GM21360 (cell line): ENCODE measurements at regions not wholly inside any gene's neighbourhood (a gene's known extent, or its start where the extent isn't known, plus 50 kb on each side); places are given as distances from the start of the nearest gene placed in this dataset.

ENCODE experiments used
- ATAC-seq: cut with Tn5 transposase; IDR thresholded peaks from one replicate; pipeline ENCODE4 v1.9.1; 2021; ENCODE audit warnings: mild to moderate bottlenecking, moderate library complexity; ENCODE audit not compliant: unreplicated experiment

GRCh38 chr3:159593927-159594605, 394.6 kb upstream of the IL12A start:
- ATAC-seq = no peak

- no peak for ATAC-seq
These were observed 388.3 kb upstream of the IL12A start for GRCh38 chr3:159600291-159600690.

DNA sequence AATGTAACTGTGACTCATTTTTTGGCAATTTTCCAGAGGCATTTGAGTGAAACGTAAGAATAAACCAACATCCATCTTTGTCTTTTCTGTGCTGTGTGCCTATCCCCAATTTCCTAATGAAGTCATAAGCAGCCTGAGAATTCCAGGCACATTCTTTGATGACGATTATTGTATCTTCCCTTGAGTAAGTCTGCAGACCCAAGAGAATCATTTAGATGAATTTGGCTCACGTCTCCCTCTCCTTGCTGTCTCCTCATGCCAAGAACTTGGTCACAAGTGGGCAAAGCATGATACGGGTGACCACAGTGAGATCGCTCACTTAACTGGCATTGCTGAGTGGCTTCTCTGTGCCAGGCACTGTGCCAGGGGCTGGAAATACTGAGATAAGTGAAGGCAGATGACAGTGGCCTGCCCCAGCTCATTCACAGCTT, 384.5 kb upstream of the IL12A start:
- no peak for ATAC-seq

GRCh38 chr3:159605101-159605500, 383.5 kb upstream of the IL12A start:
- no peak for ATAC-seq

DNA sequence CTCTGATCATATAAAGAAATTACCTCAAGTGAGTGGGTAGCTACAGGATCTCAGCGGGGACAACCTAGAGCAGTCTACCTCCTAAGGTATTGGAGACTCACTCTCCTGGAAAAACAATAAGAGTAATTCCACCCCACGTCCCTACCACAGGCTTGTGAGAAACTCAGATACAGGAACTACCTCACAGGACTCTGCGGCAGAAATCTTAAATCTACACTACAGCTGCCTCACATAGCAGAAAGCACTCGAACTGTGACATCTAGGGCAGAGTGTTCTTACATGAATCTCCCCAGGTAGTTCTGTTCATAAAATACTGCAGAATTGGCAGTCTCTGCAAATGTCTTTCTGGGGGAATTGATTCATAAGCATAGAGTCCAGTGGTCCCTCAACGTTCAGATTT, 382.9 kb upstream of the IL12A start:
- no peak for ATAC-seq

GRCh38 chr3:159607856-159608255, 380.8 kb upstream of the IL12A start:
- ATAC-seq = no peak

DNA sequence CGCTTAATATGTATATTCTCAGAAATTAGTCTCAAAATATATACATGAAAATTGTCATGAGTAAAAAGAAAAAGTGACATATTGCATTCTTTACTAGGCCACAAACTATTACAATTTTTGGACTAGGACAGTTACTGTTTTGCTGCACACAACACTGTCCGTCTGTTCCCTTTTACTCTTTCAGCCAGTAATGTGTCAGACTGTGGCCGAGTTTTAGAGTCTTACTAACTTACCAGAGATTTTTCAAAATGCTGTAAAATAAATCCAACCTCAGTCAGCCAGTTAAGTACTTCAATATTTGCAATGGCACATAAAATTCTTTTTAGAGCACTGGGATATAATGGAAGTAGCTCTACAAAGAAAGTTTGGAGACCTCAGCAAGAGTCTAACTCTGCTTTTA, 380.3 kb upstream of the IL12A start:
- no peak for ATAC-seq

- ATAC-seq = no peak
These were observed 379.0 kb upstream of the IL12A start for GRCh38 chr3:159609625-159610024.

DNA sequence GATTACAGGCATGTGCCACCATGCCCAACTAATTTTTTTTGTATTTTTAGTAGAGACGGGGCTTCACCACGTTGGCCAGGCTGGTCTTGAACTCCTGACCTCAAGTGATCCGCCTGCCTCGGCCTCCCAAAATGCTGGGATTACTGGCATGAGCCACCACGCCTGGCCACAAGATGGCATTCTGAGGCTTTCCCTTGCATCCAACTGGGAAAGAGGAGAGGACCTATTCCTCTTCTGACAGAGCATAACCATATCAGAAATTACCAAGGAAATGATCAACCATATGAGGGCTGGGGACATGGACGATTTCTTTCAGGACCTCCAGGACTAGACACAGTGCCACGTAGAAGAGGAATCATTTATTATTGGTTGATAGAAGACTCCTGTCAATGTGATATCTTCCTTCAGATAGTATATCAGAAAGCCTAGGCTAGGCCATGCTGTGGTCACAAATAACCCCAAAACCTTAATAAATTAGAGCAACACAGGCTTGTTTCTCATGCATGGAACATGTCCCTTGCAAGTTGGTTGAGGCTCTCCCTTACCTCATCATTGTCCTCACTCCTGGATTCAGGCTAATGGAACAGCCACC, 372.3 kb upstream of the IL12A start:
- no peak for ATAC-seq

DNA sequence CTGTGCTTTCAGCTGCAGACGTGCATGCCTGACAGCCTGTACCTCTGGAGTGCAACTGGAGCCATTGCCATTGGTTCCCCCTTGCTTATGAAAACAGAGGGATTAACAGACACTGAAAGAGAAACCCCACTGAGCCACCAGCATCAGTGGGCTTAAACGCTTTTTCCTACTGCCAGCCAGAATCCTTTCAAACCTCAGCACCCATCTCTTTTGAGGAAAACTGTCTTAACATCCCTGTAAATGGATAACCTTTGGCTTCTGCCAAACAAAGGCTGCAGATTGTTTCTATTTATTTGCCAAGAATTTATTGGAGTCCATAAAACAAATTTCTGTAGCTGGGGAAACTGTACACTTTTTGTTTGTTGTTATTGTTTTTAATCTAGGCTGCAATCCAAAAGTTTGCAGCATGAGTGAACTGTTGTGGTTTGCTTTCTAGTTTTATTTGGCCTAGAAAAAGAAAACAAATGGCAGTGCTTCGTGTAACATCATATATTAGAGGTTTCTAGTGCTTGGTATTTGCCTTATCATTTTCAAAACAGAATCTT, 369.2 kb upstream of the IL12A start:
- ATAC-seq = no peak

- ATAC-seq = no peak
These were observed 368.4 kb upstream of the IL12A start for GRCh38 chr3:159620281-159620680.

DNA sequence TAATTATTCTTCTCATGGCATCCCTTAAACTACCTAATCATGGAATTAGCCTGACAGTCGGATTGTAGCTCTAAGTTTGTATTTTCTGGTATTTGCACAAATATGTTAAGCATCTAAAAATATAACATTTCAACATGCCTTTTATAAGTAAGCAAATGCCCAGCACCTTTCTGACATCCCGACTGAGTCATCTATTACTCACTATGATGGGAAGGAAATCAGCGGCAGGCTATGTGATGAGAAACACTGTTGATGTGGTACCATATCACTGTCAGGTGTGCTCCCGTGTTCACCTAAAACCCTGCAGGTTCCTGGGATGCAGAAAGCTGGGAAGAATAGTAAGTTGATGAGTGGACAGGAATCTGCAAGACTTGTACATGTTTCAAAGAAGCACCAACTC, 367.8 kb upstream of the IL12A start:
- no peak for ATAC-seq

DNA sequence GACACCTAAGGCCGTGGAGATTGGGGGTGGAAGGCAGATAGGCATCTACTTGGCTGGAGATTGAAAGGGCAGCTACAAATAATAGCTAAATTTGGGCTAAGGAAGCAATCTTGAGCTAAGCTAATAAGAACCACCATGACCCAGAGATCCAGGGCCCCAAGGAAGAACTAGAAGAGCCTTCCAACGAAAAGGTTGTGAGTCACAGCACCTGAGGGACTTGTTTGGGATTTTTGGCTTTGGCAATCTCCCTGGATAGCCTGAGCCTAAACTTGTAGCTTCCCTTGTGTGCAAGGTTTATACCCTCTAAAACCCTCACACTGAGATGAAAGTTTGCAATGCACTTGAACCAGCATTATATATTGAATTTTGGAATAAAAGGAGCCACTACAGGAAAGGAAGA, 364.0 kb upstream of the IL12A start:
- ATAC-seq = no peak

- no peak for ATAC-seq
These were observed 363.0 kb upstream of the IL12A start for GRCh38 chr3:159625594-159625993.

- no peak for ATAC-seq
These were observed 362.0 kb upstream of the IL12A start for GRCh38 chr3:159626598-159626997.

- no peak for ATAC-seq
These were observed 361.4 kb upstream of the IL12A start for GRCh38 chr3:159627229-159627628.

DNA sequence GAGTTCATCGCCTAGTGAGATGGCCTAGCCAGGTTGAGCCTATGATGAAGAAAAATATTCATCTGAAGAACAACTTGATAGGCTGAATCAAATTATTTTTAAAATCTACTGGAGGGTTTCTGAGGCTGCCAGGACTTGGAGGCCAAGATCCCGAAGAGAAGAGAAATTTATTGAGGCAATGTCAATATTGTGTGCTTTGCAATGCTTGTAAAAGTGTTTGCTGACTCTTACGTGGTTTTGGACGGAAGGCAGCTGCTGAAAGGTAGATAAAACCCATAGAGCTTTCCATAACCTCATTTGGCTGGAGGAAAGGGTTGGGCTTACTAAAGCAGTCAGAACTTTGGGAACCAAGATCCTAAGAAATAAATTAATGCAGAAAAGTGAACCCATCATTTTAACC, 361.0 kb upstream of the IL12A start:
- ATAC-seq = no peak

DNA sequence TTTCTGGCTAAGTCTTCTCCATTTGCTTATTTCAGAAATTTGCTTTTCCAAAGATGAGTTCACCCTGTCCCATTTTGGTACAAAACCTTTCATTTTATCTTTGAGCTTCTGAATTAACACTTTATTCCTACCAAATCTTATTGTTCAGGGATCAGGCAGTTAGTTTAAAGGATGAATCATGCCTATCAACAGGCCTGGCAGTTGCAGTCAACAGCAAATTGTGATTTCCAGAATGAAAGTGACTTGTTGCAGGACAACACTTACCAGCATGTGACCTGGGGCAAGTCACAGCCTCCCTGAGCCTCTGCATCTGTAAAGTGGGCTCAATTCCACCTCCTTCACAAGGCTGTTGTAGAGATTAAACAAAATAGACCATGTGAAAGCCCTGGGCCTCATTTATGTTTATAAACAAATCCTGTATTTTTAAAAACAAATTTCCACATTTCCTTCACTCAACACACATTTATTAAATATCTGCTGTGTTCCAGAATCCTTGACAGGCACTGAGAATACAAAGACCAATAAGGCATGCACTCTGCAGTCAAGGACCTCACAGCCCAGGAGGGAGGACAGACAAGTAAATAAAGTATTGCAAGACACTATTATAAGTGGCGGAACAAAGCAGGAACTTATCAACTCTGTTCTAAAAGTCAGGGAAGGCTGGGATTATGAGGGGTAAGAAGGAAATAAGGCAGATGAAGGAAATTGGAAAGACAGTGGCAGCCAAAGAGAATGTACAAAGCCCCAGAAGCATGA, 359.1 kb upstream of the IL12A start:
- no peak for ATAC-seq

DNA sequence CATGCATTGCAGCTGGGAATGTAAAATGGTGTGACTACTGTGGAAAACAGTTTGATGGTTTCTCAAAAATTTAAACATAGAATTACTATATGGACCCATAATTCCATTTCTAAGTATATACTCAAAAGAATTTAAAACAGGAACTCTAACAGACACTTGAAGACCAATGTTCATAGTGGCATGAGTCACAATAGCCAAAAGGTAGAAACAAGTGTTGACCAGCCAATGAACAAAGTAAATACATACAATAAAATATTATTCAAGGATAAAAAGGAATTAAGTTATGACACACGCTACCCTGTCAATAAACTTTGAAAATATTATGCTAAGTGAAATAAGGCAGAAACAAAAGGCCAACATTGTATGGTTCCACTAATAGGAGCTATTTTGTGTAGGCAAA, 357.4 kb upstream of the IL12A start:
- no peak for ATAC-seq

DNA sequence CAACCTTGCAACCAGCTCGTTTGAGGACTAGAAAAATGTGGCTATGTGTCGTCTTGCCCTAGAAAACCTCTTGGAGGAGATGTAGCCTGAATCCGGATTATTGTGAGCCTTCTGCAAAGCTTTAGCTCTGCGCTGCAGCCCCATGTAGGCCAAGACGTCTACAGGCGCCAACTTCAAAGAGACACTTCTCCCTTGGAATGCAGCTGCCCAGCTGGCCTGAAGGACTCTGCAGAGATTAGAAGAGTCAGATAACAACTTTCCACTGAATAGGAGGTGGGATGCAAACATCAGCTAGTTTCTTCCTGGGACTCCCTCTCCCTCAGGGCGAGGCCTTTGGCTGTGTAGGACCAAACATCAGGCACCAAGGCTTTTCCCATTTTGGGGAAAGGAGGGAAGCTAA, 356.5 kb upstream of the IL12A start:
- ATAC-seq = no peak

DNA sequence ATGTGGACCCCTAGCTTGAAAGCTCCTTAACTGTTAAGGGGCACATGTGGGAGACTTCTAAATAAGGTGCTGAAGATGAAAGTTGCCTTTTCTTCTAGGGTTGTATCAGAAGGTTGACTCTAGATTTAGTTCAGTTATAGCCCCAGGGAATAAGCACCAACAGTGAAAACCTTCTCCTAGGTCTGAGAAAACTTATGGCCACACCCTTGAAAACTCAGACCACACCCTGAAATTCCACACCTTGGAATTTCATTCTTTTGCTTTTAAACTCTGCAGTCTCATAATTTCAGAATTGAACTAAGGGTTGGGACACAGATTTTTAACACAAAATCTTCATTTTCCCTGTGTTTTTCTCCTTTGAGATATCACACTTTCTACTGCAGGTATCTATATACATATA, 355.8 kb upstream of the IL12A start:
- ATAC-seq = no peak

DNA sequence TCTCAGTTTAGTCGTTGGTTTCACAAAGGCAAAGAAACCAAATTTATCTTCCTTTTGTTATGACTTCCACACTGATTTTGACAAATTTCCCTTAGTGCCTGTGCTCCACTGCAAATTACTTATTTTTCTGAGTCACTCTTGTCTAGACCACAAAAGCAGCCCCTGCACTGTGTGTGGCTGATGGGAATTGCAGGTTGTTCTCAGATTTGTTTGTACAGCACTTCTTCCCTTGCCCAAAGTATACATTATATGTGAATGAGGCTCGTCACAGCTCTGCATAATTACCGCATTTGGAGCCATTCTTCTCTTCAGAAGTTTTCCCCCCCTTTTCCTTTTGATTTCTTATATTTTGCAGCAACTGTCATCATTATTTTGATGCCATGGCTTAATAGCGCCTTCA, 354.2 kb upstream of the IL12A start:
- ATAC-seq = no peak
